HEK293T (cell line): ENCODE measurements at regions not wholly inside any gene's neighbourhood (a gene's known extent, or its start where the extent isn't known, plus 50 kb on each side); places are given as distances from the start of the nearest gene placed in this dataset.

ENCODE experiments used
- CTCF ChIA-PET: fragments of 350-600 bp; formaldehyde crosslinking; extraction: SDS; loops from one replicate; lab custom pipeline; 2021; ENCODE audit warnings: antibody characterized with exemption, inconsistent platforms; lab: Yijun Ruan, JAX
- POLR2A ChIA-PET: fragments of 350-600 bp; formaldehyde crosslinking; extraction: SDS; loops from one replicate; lab custom pipeline; 2020; ENCODE audit warnings: antibody characterized with exemption, inconsistent platforms; lab: Yijun Ruan, JAX
- DNase-seq: peaks from one replicate; pipeline ENCODE4 v3.0.0; 2012; ENCODE audit warnings: mixed read lengths; ENCODE audit errors: extremely low spot score
- ARNT ChIP-seq: fragments of 450-650 bp; IDR thresholded peaks from 2 replicates; pipeline ENCODE4 v1.6.1; 2017; ENCODE audit warnings: mild to moderate bottlenecking
- BHLHE40 ChIP-seq: fragments of 450-650 bp; IDR thresholded peaks from 2 replicates; pipeline ENCODE4 v1.6.1; 2016; ENCODE audit warnings: mild to moderate bottlenecking, moderate library complexity, borderline replicate concordance
- CTBP1 ChIP-seq: fragments of 450-650 bp; IDR thresholded peaks from 2 replicates; pipeline ENCODE4 v1.6.1; 2016; ENCODE audit warnings: borderline replicate concordance
- ELF4 ChIP-seq: fragments of 450-650 bp; IDR thresholded peaks from 2 replicates; pipeline ENCODE4 v1.6.1; 2017; ENCODE audit warnings: antibody characterized with exemption
- FOXA1 ChIP-seq: fragments of 450-650 bp; IDR thresholded peaks from 2 replicates; pipeline ENCODE4 v1.6.1; 2016; ENCODE audit warnings: mild to moderate bottlenecking
- FOXK2 ChIP-seq: fragments of 450-650 bp; IDR thresholded peaks from 2 replicates; pipeline ENCODE4 v1.6.1; 2016; ENCODE audit warnings: mild to moderate bottlenecking
- FOXM1 ChIP-seq: fragments of 450-650 bp; IDR thresholded peaks from 2 replicates; pipeline ENCODE4 v1.6.1; 2017; ENCODE audit warnings: mild to moderate bottlenecking, borderline replicate concordance
- HDGF ChIP-seq: fragments of 450-650 bp; IDR thresholded peaks from 2 replicates; pipeline ENCODE4 v1.6.1; 2017; ENCODE audit warnings: antibody characterized with exemption, borderline replicate concordance
- L3MBTL2 ChIP-seq: fragments of 450-650 bp; conservative IDR thresholded peaks from 2 replicates; pipeline ENCODE4 v1.6.1; 2016; ENCODE audit warnings: mild to moderate bottlenecking
- LEF1 ChIP-seq: fragments of 450-650 bp; IDR thresholded peaks from 2 replicates; pipeline ENCODE4 v1.6.1; 2017; ENCODE audit warnings: mild to moderate bottlenecking, borderline replicate concordance
- NFRKB ChIP-seq: fragments of 450-650 bp; IDR thresholded peaks from 2 replicates; pipeline ENCODE4 v1.6.1; 2016; ENCODE audit warnings: mild to moderate bottlenecking, moderate library complexity
- PKNOX1 ChIP-seq: fragments of 450-650 bp; IDR thresholded peaks from 2 replicates; pipeline ENCODE4 v1.6.1; 2016
- SP1 ChIP-seq: fragments of 450-650 bp; IDR thresholded peaks from 2 replicates; pipeline ENCODE4 v1.6.1; 2017
- SUZ12 ChIP-seq: fragments of 450-650 bp; IDR thresholded peaks from 2 replicates; pipeline ENCODE4 v1.6.1; 2016; ENCODE audit warnings: mild to moderate bottlenecking
- TARDBP ChIP-seq: fragments of 450-650 bp; IDR thresholded peaks from 2 replicates; pipeline ENCODE4 v1.6.1; 2016
- ZNF384 ChIP-seq: fragments of 450-650 bp; IDR thresholded peaks from 2 replicates; pipeline ENCODE4 v1.6.1; 2016

GRCh38 chr5:21154526-21154925 is 1166.5 kb upstream of the CDH18 start:
- POLR2A ChIA-PET = no interaction called here
- CTCF ChIA-PET = no interaction called here
- TF ChIP-seq TARDBP (no peak), FOXK2 (no peak), L3MBTL2 (no peak), PKNOX1 (no peak), NFRKB (no peak), LEF1 (no peak), CTBP1 (no peak), ARNT (no peak), ELF4 (no peak), SP1 (no peak), ZNF384 (no peak)
- no peak for DNase-seq

GRCh38 chr5:21152611-21153010 is 1164.6 kb upstream of the CDH18 start:
- TF ChIP-seq ELF4 (no peak), FOXM1 (no peak), ARNT (no peak), L3MBTL2 (no peak), ZNF384 (no peak), FOXK2 (no peak), HDGF (no peak), FOXA1 (no peak), CTBP1 (no peak), LEF1 (no peak), NFRKB (no peak), PKNOX1 (no peak), SP1 (no peak), SUZ12 (no peak), BHLHE40 (no peak), TARDBP (no peak)
- POLR2A ChIA-PET = no interaction called here
- CTCF ChIA-PET = interaction anchor here (0.5 kb wide), 1 partner anchor 93 kb away, joined by 3 read pairs; no protein-coding TSS in a partner anchor
- DNase-seq = no peak

GRCh38 chr5:21145376-21145775 is 1157.4 kb upstream of the CDH18 start:
- no peak for TF ChIP-seq TARDBP
- no peak for TF ChIP-seq HDGF
- TF ChIP-seq SP1 = no peak
- TF ChIP-seq LEF1 = no peak
- no peak for TF ChIP-seq ELF4
- TF ChIP-seq L3MBTL2 = no peak
- TF ChIP-seq PKNOX1 = no peak
- TF ChIP-seq ARNT = no peak
- no peak for TF ChIP-seq ZNF384
- no peak for TF ChIP-seq NFRKB
- no peak for TF ChIP-seq SUZ12
- TF ChIP-seq BHLHE40 = no peak
- no peak for TF ChIP-seq FOXK2
- TF ChIP-seq CTBP1 = no peak
- no peak for TF ChIP-seq FOXM1
- no peak for TF ChIP-seq FOXA1
- no peak for DNase-seq
- POLR2A ChIA-PET = no interaction called here
- CTCF ChIA-PET = no interaction called here

DNA sequence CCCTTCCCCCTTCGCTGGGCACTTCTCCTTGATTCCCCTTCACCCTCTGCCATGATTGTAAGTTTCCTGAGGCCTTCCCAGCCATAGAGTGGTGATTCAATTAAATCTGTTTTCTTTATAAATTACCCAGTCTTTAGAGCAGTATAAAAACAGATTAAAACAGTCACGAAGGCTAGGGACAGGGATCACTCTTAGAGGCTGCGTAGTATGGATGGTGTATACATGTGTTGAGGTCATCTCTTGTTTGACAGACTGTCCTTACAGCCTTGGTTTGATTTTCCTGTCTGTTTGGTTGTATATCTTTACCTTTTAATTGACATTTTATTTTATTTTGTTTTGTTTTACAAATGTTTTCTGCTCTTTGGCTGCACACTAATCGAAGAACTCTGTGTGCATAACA is 1155.7 kb upstream of the CDH18 start:
- DNase-seq = no peak
- TF ChIP-seq NFRKB (no peak), BHLHE40 (no peak), SUZ12 (no peak), SP1 (no peak), PKNOX1 (no peak), FOXA1 (no peak), ARNT (no peak), L3MBTL2 (no peak), FOXM1 (no peak), ZNF384 (no peak), CTBP1 (no peak), HDGF (no peak), FOXK2 (no peak), TARDBP (no peak), ELF4 (no peak), LEF1 (no peak)
- CTCF ChIA-PET = no interaction called here
- POLR2A ChIA-PET = no interaction called here

DNA sequence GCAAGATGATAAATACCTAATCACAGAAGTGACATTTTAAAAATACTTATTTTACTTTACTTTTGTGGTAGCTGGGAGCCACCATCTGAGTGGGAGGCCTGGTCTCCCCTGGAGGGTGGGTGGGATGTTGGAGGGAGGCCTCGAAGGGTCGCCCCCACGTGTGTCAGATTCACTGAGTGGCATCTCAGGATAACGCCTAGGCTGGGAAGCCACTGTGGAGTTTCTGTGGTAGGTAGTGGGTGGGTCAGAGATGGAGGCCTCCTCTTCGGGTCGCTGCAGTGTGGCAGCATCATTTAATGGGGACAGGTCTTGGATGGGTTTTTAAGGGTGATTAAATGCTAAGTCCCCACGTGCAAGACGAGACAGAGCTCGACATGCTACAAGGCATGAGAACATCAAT is 1154.8 kb upstream of the CDH18 start:
- DNase-seq = no peak
- POLR2A ChIA-PET = no interaction called here
- CTCF ChIA-PET = no interaction called here
- TF ChIP-seq ZNF384 (no peak), LEF1 (no peak), L3MBTL2 (no peak)

GRCh38 chr5:21140987-21141386 is 1153.0 kb upstream of the CDH18 start:
- TF ChIP-seq PKNOX1 = no peak
- no peak for TF ChIP-seq FOXA1
- TF ChIP-seq NFRKB = no peak
- no peak for TF ChIP-seq ARNT
- TF ChIP-seq BHLHE40 = no peak
- TF ChIP-seq ZNF384 = no peak
- no peak for TF ChIP-seq L3MBTL2
- TF ChIP-seq LEF1 = no peak
- TF ChIP-seq FOXK2 = no peak
- no peak for TF ChIP-seq HDGF
- TF ChIP-seq SP1 = no peak
- TF ChIP-seq SUZ12 = no peak
- no peak for TF ChIP-seq TARDBP
- TF ChIP-seq CTBP1 = no peak
- TF ChIP-seq ELF4 = no peak
- TF ChIP-seq FOXM1 = no peak
- no peak for DNase-seq
- POLR2A ChIA-PET = no interaction called here
- CTCF ChIA-PET = no interaction called here
